ENCODE measurements at regions not wholly inside any gene's neighbourhood (a gene's known extent, or its start where the extent isn't known, plus 50 kb on each side); places are given as distances from the start of the nearest gene placed in this dataset.

GRCh38 chr6:78561015-78561414 is 306.3 kb upstream of the IRAK1BP1 start:
- TF ChIP-seq CTCF (IDR thresholded peaks at IDR 0.05), result no peak
- TF ChIP-seq EP300 (IDR thresholded peaks at IDR 0.05), result no peak
- TF ChIP-seq POLR2A (IDR thresholded peaks at IDR 0.05), result no peak
